RWPE2 (cell line): ENCODE measurements at regions not wholly inside any gene's neighbourhood (a gene's known extent, or its start where the extent isn't known, plus 50 kb on each side); places are given as distances from the start of the nearest gene placed in this dataset.

Experiments
- ATAC-seq: fragments of 200-7000 bp; cut with Tn5 transposase; 3 replicates; pipeline ENCODE4 v1.9.1; 2021; ENCODE audit warnings: low read depth
- DNase-seq: peaks from one replicate; pipeline ENCODE4 v3.0.0-alpha.2; 2020; ENCODE audit warnings: low spot score
- H3K27ac ChIP-seq: fragments of 450-650 bp; 2 replicates; pipeline ENCODE4 v1.5.1; 2017; ENCODE audit warnings: mild to moderate bottlenecking; ENCODE audit not compliant: poor library complexity, severe bottlenecking
- H3K27me3 ChIP-seq: fragments of 250-450 bp; sonication (Bioruptor Pico); 2 replicates; pipeline ENCODE4 v1.5.1; 2021; ENCODE audit warnings: mild to moderate bottlenecking, moderate library complexity; ENCODE audit not compliant: insufficient read depth, poor library complexity, severe bottlenecking
- H3K36me3 ChIP-seq: fragments of 250-450 bp; sonication (Bioruptor Pico); 2 replicates; pipeline ENCODE4 v1.5.1; 2020; ENCODE audit warnings: low read depth, mild to moderate bottlenecking, moderate library complexity
- H3K4me1 ChIP-seq: fragments of 250-450 bp; sonication (Bioruptor Pico); 2 replicates; pipeline ENCODE4 v1.5.1; 2021; ENCODE audit warnings: mild to moderate bottlenecking, moderate library complexity; ENCODE audit not compliant: insufficient read depth, poor library complexity, severe bottlenecking
- H3K4me3 ChIP-seq: fragments of 250-450 bp; sonication (Bioruptor Pico); 2 replicates; pipeline ENCODE4 v1.5.1; 2021; ENCODE audit warnings: mild to moderate bottlenecking, moderate library complexity; ENCODE audit not compliant: severe bottlenecking
- H3K9me3 ChIP-seq: fragments of 250-450 bp; sonication (Bioruptor Pico); 2 replicates; pipeline ENCODE4 v1.5.1; 2021; ENCODE audit warnings: mild to moderate bottlenecking, moderate library complexity; ENCODE audit not compliant: severe bottlenecking
- TF ChIP-seq, protein P1 (sequence below): fragments of 450-650 bp; IDR thresholded peaks from one replicate; pipeline ENCODE4 v1.5.1; 2017; ENCODE audit warnings: mild to moderate bottlenecking, moderate library complexity; ENCODE audit not compliant: poor library complexity, severe bottlenecking

DNA sequence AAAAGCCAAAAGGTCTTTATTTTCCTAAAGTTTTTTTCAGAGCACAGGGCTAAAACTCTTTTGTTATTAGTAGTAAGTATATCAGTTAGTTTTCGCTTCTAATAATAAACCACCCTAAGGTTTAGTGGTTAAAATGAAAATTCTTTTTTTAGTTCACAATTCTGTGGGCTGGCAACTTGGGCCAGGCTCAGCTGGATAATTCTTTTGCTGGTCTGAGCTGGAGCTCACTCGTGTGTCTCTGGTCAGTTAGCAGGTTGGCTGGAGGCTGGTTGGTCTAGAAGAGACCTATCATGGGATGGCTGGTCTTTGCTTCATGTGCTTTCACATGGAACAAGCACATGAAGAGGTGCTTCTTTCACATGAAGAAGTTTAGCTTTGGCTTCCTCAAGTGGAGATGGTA lies 227.1 kb upstream of the LCORL start:
- H3K9me3 ChIP-seq: no peaks in the 10 kb centered on the region
- no peaks in the 10 kb centered on the region for H3K36me3 ChIP-seq
- no peaks in the 10 kb centered on the region for H3K27me3 ChIP-seq
- H3K27ac ChIP-seq: no peak overlapping the region
- no peak overlapping the region for H3K4me3 ChIP-seq
- DNase-seq (no peak), ATAC-seq (no peak)
- no peaks in the 10 kb centered on the region for H3K4me1 ChIP-seq
- TF ChIP-seq, protein P1, sequence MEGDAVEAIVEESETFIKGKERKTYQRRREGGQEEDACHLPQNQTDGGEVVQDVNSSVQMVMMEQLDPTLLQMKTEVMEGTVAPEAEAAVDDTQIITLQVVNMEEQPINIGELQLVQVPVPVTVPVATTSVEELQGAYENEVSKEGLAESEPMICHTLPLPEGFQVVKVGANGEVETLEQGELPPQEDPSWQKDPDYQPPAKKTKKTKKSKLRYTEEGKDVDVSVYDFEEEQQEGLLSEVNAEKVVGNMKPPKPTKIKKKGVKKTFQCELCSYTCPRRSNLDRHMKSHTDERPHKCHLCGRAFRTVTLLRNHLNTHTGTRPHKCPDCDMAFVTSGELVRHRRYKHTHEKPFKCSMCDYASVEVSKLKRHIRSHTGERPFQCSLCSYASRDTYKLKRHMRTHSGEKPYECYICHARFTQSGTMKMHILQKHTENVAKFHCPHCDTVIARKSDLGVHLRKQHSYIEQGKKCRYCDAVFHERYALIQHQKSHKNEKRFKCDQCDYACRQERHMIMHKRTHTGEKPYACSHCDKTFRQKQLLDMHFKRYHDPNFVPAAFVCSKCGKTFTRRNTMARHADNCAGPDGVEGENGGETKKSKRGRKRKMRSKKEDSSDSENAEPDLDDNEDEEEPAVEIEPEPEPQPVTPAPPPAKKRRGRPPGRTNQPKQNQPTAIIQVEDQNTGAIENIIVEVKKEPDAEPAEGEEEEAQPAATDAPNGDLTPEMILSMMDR: no peak

DNA sequence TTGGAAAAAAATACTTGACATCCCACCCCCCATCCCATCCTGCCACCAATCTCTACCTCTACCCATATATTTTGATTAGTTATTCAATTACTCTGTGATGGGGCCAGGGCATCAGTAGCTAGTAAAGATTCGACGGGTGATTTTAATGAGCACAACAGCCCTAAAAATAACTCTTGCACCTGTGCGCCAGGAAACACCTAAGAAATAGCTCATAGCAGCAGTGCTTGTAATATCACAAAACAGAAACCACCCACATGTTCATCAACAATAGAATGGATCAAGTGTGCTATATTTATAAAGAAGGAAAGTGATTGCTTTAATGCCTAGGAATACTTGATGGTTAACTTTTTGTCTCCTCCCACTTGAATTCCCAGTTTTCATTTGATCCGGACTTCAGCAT lies 225.6 kb upstream of the LCORL start:
- no peak overlapping the region for H3K27ac ChIP-seq
- no peak for DNase-seq

DNA sequence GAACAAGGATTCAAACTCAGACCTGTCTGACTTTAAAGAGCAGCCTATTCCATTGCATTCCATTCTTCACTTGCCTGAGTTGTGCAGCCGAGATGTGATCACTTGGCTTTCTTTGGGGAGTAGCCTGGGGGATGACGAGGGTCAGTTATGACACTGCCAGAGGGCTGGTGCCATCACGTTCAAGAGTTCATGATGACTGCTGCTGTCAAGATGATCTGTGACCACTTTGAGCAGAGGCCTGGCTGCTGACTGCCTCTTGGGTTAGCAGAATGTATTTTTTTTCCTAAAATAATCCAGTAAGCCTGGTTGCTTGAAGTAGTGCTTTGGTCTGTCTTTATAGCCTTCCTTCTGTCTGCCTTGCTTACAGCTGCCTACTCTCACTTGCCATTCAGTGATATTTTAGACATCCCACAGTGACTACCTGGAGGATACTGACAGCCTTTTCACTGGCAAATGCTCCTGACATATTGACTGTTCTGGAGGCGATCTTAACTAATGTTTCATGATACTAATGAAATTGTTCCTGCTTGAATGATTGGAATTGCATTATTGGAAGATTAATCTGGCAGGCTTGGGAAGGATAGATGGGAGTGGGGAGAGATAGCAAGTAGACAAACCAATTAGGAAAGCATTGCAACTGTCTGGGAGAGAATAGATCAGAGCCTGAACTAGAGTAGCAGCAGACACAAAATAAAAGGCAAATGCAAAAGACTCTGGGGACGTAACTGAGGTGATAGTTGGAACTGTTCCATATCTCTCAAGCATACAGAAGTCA lies 221.6 kb upstream of the LCORL start:
- Histone ChIP-seq H3K4me3 (no peak overlapping the region), H3K9me3 (no peaks in the 10 kb centered on the region), H3K27ac (no peak overlapping the region), H3K27me3 (no peaks in the 10 kb centered on the region), H3K36me3 (no peaks in the 10 kb centered on the region), H3K4me1 (no peaks in the 10 kb centered on the region)
- ATAC-seq: no peak
- no peak for DNase-seq
- TF ChIP-seq, protein P1: no peak

More for the DNA sequence above, 225.6 kb upstream of the LCORL start:
- no peaks in the 10 kb centered on the region for H3K9me3 ChIP-seq
- TF ChIP-seq, protein P1: no peak
- H3K36me3 ChIP-seq: no peaks in the 10 kb centered on the region
- no peaks in the 10 kb centered on the region for H3K4me1 ChIP-seq
- H3K4me3 ChIP-seq: no peak overlapping the region
- ATAC-seq: no peak
- no peaks in the 10 kb centered on the region for H3K27me3 ChIP-seq

DNA sequence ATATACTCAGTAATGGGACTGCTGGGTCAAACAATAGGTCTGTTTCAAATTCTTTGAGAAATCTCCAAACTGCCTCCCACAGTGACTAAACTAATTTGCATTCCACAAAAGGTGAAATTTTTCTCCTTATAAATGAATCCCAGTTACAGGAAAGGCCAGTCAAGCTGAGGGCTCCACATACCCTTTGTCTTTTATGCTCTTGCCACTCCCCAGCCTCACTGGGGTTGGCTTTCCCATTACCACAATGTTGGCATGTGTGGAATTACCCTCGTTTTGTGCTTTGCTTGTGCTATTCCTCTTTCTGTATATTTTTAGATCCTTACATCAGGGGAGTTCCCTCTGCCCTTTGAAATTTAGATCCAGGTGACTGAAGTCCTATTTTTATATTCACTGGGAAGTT lies 220.2 kb upstream of the LCORL start:
- no peak for ATAC-seq

More for the DNA sequence above, 220.2 kb upstream of the LCORL start:
- no peak overlapping the region for H3K4me3 ChIP-seq
- no peaks in the 10 kb centered on the region for H3K4me1 ChIP-seq
- H3K9me3 ChIP-seq: no peaks in the 10 kb centered on the region
- no peaks in the 10 kb centered on the region for H3K27me3 ChIP-seq
- TF ChIP-seq, protein P1: no peak
- H3K36me3 ChIP-seq: no peaks in the 10 kb centered on the region
- no peak overlapping the region for H3K27ac ChIP-seq
- DNase-seq: no peak
